DMS79 treated with DMSO at 0.1 percent for 48 hours (cell line): ENCODE measurements at regions not wholly inside any gene's neighbourhood (a gene's known extent, or its start where the extent isn't known, plus 50 kb on each side); places are given as distances from the start of the nearest gene placed in this dataset.
"Not testable (repeated sequence)": the region's sequence is repeated elsewhere in the genome, so short reads cannot be mapped to it uniquely, and the experiment has no call there.

Source experiments
- DNase-seq: peaks from one replicate; lab custom pipeline; 2025; lab: John Stamatoyannopoulos, UW

GRCh38 chr5:138647794-138648410 is 72.7 kb upstream of the HSPA9 start:
- no peak for DNase-seq

GRCh38 chr5:138647261-138647788 is 72.1 kb upstream of the HSPA9 start:
- no peak for DNase-seq

GRCh38 chr5:138646671-138647070 is 71.5 kb upstream of the HSPA9 start:
- DNase-seq = no peak

- DNase-seq = peak; percentile 74
These were observed 70.8 kb upstream of the HSPA9 start for GRCh38 chr5:138645778-138646575.

- DNase-seq = no peak
These were observed 68.0 kb upstream of the HSPA9 start for GRCh38 chr5:138643040-138643791.

- no peak for DNase-seq
These were observed 66.5 kb upstream of the HSPA9 start for GRCh38 chr5:138641547-138642298.

- peak; percentile 16 for DNase-seq
These were observed 65.5 kb upstream of the HSPA9 start for GRCh38 chr5:138640646-138641254.

- no peak for DNase-seq
These were observed 64.9 kb upstream of the HSPA9 start for GRCh38 chr5:138640138-138640537.

- DNase-seq = no peak
These were observed 64.1 kb upstream of the HSPA9 start for GRCh38 chr5:138639326-138639725.

- DNase-seq = no peak
These were observed 62.1 kb upstream of the HSPA9 start for GRCh38 chr5:138637256-138637655.

- peak; percentile 60 for DNase-seq
These were observed 61.3 kb upstream of the HSPA9 start for GRCh38 chr5:138636398-138636944.

GRCh38 chr5:138635708-138636107 is 60.5 kb upstream of the HSPA9 start:
- no peak for DNase-seq

GRCh38 chr5:138635265-138635664 is 60.1 kb upstream of the HSPA9 start:
- peak; percentile 68 for DNase-seq

GRCh38 chr5:138634804-138635203 is 59.6 kb upstream of the HSPA9 start:
- not testable (repeated sequence) for DNase-seq

GRCh38 chr5:138632900-138633489 is 57.8 kb upstream of the HSPA9 start:
- DNase-seq = no peak

- no peak for DNase-seq
These were observed 56.1 kb upstream of the HSPA9 start for GRCh38 chr5:138631096-138631928.

- no peak for DNase-seq
These were observed 54.2 kb upstream of the HSPA9 start for GRCh38 chr5:138629392-138629791.

GRCh38 chr5:138626333-138626944 is 51.2 kb upstream of the HSPA9 start:
- DNase-seq = no peak

GRCh38 chr5:138625134-138625533 is 49.9 kb upstream of the HSPA9 start:
- DNase-seq = no peak
